Esophagus mucosa (tissue), 1 donor: ENCODE measurements at regions not wholly inside any gene's neighbourhood (a gene's known extent, or its start where the extent isn't known, plus 50 kb on each side); places are given as distances from the start of the nearest gene placed in this dataset.
"Not testable (repeated sequence)": the region's sequence is repeated elsewhere in the genome, so short reads cannot be mapped to it uniquely, and the experiment has no call there.

Source experiments
- ATAC-seq: fragments of 200-7000 bp; cut with Tn5 transposase; one replicate; pipeline ENCODE4 v1.9.1; 2020
- donor health status: DM: yes; HTN: yes; CAD: no.

DNA sequence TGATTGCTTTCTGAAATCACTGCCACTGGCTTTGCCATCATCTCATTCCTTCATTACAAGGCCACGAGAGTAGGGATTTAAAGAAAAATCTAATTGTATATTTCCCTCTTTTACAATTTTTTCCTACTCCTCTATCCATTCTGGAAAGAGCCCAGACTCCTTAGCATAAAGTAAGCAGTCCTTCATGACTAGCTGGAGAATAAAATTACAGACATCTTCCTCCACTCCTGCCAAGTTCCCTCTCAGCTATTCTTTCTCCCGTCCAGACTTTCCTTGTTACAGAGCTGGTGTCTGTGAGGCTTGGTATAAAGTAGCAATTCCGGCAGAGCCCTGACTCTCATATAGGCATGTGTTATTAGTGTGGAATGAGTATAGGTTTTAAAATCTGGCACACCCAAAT lies 806.8 kb downstream of the PLCL1 start:
- no peak for ATAC-seq

- no peak for ATAC-seq
Observed at GRCh38 chr2:198604599-198604998, 800.2 kb downstream of the PLCL1 start.

- not testable (repeated sequence) for ATAC-seq
Observed at GRCh38 chr2:198602986-198603385, 798.6 kb downstream of the PLCL1 start.

DNA sequence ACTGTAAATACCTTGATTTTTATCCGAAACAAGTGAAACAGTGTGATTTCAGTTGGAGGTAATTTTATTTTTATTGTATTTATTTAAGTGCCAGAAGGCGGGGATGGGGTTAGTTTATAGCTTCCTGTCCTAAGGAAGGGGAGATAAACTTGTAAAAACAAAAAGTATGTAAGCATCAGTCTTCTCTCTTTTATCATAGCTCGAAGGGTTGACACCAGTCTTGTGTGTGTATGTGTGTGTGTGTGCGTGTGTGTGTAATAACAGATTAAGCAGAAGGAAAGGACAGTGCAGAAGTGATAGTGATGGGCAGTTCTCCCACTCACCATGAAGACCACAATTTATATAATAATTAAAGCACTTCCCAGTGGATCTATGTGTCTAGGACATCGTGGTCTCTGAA lies 793.3 kb downstream of the PLCL1 start:
- no peak for ATAC-seq

DNA sequence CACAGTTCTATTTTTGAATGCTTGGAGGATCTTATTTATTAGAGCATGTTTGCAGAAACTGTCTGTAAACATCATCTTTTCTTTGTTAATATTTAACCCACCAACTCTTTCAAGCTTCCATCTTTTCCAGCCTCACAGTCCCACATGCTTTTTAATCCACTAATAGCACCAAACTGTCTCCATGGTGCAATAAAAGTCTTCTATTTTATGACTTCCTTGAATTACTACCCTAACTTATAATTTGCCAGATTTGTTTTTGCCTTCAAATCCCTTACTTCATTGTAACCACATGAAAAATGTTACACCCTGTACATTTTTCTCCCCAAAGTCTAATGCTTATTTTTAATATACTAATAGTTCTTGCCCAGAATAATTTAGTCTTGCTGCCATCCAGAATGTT lies 792.6 kb downstream of the PLCL1 start:
- ATAC-seq = no peak

DNA sequence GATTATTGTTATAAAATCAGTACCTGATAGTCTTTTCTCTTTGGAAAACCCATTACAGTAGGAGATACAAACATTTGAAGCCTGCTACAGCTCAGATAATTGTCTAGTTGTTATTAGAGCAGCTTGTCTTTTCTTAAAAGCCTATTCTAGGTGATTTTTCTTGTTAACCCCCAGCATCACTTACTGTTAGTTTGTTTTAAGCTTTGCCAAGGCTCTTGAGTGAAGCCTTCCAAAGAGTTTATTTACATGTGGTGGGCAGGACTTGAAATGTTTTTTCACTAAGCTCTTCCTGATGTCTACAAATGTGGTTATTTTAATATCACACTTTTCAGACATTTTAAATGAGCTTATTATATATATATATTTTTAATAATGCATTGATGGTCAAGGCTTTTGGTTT lies 791.3 kb downstream of the PLCL1 start:
- ATAC-seq = no peak

- ATAC-seq = no peak
Observed at GRCh38 chr2:198591586-198591985, 787.2 kb downstream of the PLCL1 start.

DNA sequence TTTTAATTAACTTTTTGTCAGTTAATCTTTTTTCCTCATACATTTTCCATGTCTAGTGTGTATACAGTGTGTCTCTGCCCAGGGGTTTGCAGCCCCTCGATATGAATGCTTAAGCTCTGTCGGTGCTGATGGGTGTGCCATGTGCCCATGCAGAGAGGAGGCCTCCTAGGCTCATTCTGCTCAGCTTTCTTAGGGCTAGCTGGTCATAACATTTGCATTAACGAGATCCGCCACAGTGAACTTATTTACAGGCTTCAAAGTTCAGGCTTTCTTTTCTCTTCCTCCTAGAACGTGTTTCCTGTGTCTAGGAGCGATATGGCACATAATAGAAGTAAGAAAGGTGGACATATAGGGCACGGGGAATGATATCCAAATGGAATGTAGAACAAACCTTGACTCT lies 783.3 kb downstream of the PLCL1 start:
- ATAC-seq = no peak

- ATAC-seq = no peak
Observed at GRCh38 chr2:198587240-198587639, 782.8 kb downstream of the PLCL1 start.

DNA sequence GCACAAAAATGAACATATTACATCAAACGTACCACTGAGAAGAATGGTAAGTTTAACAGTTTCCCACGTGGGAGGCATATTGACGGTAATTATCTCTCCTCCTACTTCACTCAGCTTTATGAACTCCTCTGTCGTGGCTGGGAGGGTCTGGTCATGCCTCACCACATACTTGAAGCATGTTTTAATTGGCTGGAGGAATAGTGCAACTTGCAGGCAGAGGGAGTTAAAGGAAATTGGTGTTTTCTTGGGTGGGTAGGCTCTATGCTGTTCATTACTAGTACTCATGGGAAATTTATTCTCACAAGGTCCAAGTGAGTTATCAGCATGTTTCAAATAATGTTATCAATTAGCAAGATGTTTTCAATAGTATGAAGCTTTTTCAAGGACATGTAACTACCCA lies 767.0 kb downstream of the PLCL1 start:
- no peak for ATAC-seq

GRCh38 chr2:198558176-198558575 lies 753.8 kb downstream of the PLCL1 start:
- no peak for ATAC-seq

GRCh38 chr2:198546122-198546521 lies 741.7 kb downstream of the PLCL1 start:
- ATAC-seq = no peak

DNA sequence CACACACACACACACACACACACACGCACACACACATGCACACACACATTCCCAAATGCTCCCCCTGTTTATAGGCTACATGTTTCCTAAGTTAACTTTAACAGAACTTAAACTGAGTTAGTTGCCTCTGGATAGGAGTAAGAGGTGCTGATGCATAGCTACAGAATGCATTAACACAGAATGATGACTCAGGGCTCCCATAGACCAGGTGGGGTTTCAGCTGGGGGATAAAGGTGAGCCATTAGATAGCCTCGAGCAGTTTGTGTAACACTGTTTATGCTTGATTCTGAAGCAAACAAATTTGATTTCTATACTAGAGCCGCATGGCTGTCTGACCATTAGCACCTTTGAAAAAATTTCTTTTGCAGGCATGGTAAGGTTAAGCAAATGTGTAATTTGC lies 741.0 kb downstream of the PLCL1 start:
- no peak for ATAC-seq

GRCh38 chr2:198544461-198544860 lies 740.1 kb downstream of the PLCL1 start:
- no peak for ATAC-seq

DNA sequence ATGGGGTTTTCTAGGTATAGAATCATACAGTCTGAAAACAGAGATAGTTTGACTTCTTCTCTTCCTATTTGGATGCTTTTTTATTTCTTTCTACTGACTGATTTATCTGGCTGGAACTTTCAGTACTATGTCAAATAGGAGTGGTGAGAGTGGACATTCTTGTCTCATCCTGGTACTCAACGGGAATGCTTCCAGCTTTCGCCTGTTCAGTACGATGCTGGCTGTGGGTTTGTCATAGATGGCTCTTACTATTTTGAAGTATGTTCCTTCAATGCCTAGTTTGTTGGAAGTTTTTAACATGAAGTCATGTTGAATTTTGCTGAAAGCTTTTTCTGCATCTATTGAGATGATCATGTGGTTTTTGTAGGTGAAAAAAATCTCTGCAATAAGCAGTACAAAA lies 730.4 kb downstream of the PLCL1 start:
- ATAC-seq = no peak

DNA sequence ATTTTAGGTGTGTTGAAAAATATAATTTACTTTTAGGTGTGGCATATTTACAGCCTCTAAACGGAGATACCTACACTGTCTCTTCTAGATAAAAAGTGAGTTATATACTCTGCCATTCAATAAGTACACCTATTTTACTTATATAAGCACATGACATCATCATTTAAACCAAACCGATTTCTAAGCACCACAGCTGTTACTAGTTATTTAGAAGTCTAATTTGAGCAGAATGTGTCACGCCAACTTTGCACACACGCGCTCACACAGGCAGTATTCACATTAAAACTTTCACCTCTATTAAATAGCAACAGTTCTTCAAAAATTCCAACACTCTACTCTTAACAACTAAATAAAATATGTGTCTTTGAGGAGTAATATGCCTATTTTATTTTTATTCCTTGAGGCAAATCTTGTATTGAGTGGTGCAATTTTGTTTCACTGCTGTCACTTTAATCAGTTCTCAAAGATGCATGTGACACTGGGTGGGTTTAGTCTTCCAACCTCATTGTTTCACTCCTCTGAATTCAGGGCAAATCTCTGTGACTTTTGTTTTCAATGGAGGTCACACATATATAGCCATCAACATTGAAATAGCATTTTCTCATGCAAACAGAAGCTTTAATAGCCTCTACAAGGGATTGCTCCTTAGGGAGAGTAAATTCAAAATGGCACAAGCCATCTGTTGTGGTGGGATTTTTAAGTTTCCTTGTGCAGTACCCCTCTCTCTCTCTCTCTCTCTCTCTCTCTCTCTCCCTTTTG lies 721.0 kb downstream of the PLCL1 start:
- no peak for ATAC-seq

- no peak for ATAC-seq
Observed at GRCh38 chr2:198523710-198524109, 719.3 kb downstream of the PLCL1 start.

- no peak for ATAC-seq
Observed at GRCh38 chr2:198518935-198519334, 714.5 kb downstream of the PLCL1 start.

GRCh38 chr2:198517976-198518375 lies 713.6 kb downstream of the PLCL1 start:
- no peak for ATAC-seq

- not testable (repeated sequence) for ATAC-seq
Observed at GRCh38 chr2:198508610-198509009, 704.2 kb downstream of the PLCL1 start.

GRCh38 chr2:198499539-198499938 lies 695.1 kb downstream of the PLCL1 start:
- no peak for ATAC-seq

DNA sequence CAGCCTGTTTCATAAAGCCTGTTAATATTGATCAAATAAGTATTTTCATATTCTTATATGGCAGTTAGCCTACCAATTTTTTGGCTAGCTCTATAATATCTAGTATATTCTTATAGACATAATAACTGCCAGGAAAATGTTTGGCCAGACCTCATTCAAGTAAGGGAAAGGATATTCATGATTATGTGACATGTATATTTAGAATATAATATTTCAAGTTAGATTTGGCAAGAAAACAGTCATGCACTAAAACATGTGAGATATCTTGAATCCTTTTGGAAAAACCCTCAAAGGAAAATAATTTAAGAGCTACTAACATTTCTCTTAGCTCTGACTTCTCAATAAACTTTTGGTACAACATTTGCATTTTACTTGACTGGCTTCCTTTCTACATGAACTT lies 694.1 kb downstream of the PLCL1 start:
- ATAC-seq = no peak

GRCh38 chr2:198498048-198498447 lies 693.7 kb downstream of the PLCL1 start:
- ATAC-seq = no peak

DNA sequence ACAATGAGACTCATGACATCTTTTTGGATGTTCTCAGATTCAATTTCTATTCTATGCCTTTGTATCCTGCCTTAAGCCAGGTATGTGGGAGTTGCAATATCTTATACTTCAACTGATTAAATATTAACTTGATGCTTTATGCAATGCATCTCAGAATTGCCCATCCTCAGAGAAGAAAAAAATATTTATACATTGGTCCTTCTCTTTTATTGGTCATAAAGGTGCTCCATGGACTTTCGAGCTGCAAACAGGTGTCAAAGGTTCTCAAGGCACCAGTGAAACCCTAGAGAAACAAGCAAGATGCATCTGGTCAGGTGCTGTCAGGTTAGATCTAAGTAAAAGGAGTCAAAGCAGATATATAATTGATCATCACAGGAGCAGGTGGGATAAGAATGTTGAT lies 690.5 kb downstream of the PLCL1 start:
- no peak for ATAC-seq

- ATAC-seq = no peak
Observed at GRCh38 chr2:198490748-198491147, 686.4 kb downstream of the PLCL1 start.
